A549 (cell line): ENCODE measurements at regions not wholly inside any gene's neighbourhood (a gene's known extent, or its start where the extent isn't known, plus 50 kb on each side); places are given as distances from the start of the nearest gene placed in this dataset.

Source experiments
- KDM5A ChIP-seq: fragments of 200-600 bp; sonication (generic); IDR thresholded peaks from 2 replicates; pipeline ENCODE4 v1.6.1; 2016; ENCODE audit warnings: antibody characterized with exemption, mild to moderate bottlenecking
- TF ChIP-seq, protein P1 (sequence below): IDR thresholded peaks from 2 replicates; pipeline ENCODE4 v1.6.1; 2012

- TF ChIP-seq, protein P1, sequence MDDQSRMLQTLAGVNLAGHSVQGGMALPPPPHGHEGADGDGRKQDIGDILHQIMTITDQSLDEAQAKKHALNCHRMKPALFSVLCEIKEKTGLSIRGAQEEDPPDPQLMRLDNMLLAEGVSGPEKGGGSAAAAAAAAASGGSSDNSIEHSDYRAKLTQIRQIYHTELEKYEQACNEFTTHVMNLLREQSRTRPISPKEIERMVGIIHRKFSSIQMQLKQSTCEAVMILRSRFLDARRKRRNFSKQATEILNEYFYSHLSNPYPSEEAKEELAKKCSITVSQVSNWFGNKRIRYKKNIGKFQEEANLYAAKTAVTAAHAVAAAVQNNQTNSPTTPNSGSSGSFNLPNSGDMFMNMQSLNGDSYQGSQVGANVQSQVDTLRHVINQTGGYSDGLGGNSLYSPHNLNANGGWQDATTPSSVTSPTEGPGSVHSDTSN, result no peak
- TF ChIP-seq KDM5A, result no peak
These were observed 267.2 kb downstream of the SEC23A start for GRCh38 chr14:38835874-38836273.
